HG02840 (cell line): ENCODE measurements at regions not wholly inside any gene's neighbourhood (a gene's known extent, or its start where the extent isn't known, plus 50 kb on each side); places are given as distances from the start of the nearest gene placed in this dataset.

ENCODE experiments used
- ATAC-seq: cut with Tn5 transposase; IDR thresholded peaks from one replicate; pipeline ENCODE4 v1.9.1; 2021; ENCODE audit warnings: mild to moderate bottlenecking, moderate library complexity, moderate number of reproducible peaks; ENCODE audit not compliant: unreplicated experiment, low FRiP score

DNA sequence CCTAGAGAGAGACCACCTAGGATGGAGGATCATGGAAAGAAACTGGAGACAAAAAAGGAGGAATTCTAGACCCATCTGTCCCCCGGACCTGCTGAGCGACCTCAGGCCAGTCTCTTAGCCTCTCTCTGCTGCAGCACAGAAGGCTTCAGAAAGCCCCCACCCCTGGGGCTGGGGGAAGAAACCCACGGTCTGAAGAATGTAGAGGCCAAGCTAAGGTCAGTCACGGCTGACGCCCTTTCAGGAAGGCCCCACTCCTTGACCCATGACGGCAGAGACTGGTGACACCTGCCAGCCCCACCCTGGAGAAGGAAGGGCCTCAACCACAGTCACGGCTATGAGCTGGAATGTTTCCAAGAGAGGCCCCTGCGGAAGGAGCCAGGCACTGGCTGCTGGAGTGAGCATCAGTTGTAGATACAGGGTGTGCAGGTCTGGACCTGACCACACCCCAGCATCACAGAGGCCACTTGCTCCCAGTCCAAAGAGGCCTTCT lies 120.5 kb upstream of the BOD1 start:
- peak; percentile 43 for ATAC-seq

DNA sequence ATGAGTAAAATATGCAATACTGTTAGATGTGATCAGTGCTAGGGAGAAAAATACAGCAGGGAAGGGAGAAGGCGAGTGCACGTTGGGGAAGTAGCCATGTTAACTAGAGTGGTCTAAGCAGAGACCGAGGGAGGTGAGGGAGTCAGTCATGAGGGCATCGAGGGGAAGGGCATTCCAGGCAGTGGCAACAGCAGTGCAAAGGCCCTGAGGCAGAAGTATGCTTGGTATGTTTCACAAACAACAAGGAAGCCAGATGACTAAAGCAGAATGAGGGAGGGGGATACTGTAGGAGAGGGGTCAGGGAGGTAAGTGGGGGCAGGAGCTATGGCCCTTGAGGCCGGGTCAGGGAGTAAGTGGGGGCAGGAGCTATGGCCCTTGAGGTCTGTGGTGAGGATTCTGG lies 123.3 kb upstream of the BOD1 start:
- no peak for ATAC-seq

DNA sequence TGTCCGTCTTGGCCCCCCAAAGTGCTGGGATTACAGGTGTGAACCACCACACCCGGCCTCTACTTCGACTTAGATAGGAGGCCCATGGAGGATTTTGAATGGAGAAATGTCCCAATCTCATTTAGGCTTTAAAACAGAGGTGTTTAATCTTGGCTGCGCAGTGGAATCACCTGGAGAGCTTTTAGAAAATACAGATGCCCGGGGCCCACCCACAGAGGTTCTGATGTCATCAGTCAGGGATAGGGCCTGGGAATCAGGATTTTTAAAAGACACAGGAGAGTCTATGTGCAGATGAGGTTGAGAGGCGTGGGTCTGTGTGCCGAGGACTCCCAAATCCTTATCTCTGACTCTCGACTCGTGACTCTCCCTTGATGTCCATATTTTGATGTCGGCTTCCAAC lies 124.0 kb upstream of the BOD1 start:
- no peak for ATAC-seq

DNA sequence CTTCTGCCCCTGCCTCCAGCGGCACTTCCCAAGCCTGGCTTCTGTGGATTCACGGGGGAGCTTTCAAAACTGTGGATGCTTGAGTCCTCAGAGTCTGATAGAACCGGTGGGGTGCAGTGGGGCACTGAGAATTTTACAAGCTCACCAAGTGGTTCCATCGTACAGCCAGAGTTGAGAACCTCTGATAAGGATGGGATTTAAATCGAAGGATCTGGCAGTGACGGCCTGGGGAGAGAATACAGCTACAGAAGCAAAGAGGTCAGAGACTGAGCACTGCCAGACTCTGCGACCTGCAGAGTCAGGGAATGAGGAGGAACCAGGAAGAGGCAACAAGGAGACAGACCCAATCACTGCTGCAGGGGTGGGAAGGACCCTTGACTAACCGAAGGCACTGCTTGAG lies 124.6 kb upstream of the BOD1 start:
- ATAC-seq = no peak

DNA sequence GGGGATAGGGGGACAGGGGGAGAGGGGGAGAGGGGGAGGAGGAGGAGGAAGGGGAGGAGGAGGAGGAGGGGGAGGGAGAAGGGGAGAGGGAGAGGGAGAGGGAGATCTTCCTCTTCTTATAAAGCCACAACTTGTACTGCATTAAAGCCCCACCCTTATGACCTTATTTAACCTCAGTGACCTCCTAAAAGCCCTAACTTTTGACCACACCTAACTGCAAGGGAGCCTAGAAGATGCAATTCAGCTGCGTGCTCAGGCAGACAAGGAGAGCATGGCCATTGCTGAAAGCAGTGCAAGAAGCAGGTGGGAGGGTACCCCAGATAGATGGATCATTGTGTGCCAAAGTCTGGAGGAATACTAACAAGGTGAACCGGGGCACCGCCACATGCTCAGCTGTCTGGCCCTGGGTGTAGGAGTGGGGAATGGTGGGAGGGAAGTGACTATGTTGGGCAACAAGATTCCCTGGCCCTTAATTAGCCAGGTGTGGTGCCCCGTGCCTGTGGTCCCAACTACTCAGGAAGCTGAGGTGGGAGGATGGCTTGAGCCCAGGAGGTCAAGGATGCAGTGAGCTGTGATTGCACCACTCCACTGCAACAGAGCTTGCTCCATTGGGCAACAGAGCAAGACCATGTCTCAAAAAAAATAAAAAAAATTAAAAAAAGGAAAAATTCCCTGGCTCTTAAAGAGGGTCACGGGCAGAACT lies 125.4 kb upstream of the BOD1 start:
- no peak for ATAC-seq

DNA sequence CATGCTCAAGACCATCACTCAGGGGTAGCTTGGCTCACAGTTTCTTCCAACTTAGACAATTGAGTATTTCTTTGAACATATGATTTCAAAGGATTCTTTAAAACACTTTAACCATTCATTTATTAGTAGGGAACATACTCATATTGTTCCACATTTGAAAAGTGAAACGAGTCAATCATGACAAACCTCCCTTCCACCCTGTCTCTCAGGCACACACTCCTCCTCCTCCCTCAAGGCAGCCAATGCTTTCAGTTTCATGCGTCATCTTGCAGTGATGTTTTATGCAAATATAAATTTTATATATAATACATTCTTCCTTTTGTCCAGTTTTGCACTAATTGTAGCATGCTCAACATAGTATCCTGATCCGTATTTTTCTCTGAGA lies 126.0 kb upstream of the BOD1 start:
- ATAC-seq = peak; percentile 63

DNA sequence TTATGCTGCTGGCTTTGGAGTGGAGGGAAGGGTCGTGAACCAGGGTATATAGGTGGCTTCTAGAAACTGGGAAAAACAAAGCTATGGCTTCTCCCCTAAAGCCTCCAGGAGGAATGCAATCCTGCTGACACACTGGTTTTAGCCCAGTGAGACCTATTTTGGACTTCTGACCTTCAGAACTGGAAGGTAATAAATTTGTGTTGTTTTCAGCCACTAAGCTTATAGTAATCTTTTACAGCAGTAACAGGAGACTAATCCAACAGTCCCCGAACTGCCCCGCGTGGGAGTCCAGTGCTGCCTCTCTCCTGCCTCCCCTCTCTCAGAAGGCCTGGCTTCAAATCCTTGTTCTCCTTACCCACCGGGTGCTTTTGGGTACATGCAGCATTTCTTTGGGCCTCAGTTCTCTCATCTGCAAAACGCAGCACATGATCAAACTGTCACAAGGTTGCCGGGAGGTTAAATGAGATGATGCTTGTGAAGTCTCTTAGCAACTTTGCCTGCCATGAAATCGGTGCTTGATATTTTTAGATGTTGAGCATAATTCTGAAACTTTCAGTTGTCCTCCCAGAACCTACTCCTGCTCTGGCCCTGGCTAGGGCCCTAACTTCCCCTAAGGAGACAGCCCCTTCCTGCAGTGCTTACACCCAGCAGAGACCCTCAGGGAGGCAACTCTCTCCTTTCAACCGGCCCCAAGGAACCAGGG lies 127.3 kb upstream of the BOD1 start:
- peak; percentile 46 for ATAC-seq

DNA sequence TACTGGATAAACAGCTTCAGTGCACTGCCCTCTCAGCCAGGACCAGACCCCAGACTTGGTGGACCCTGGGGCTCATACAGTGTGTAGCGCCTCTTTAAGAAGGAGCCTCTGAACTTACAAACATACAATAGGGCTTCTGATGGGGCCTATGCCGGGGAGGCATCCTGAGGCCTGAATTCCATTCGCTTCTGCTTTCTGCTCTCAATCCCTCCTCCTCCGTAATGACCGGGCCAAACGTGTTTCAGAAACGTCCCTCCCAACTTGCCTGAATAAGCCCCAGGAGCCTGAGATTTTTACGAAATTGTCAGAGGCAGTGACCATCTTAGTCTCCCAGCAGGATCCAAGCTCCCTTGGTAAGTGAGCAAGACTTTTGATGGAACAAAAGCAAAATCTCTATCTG lies 128.1 kb upstream of the BOD1 start:
- ATAC-seq = no peak

DNA sequence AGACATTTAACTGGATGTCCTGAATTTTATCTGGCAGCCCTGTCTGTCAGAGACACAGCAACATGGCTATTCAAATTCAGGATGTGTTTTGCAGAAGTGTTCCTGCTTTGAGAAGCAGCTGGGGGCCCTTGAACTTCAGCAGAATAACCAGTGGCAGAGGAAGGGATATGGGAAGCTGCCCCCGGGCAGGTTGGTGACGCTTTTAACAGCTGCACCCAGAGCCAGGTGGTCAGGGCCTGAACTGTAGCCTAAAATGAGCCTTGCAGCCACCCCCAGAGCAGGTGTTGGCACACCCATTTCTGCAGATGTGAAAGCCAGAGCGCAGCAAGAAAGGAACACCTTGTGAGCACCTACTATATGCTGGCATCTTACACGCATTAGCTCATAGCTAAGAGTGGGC lies 128.7 kb upstream of the BOD1 start:
- ATAC-seq = no peak

DNA sequence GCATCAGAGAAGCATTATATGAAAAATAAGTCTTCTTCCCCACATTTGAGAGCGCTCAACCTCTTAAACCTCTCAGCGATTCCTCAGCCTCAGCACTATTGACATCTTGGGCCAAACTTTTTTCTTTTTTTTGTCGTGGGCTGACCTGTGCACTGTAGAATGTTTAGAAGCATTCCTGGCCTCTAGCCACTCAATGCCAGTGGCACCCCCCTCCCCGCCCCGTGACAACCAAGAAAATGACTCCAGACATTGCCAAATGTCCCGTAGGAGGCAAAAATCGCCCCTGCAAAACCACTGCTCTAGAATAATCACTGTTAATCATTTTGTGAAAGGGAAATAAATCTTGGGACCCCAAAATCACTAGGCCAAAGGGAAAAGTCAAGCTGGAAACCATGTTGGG lies 129.1 kb upstream of the BOD1 start:
- no peak for ATAC-seq

DNA sequence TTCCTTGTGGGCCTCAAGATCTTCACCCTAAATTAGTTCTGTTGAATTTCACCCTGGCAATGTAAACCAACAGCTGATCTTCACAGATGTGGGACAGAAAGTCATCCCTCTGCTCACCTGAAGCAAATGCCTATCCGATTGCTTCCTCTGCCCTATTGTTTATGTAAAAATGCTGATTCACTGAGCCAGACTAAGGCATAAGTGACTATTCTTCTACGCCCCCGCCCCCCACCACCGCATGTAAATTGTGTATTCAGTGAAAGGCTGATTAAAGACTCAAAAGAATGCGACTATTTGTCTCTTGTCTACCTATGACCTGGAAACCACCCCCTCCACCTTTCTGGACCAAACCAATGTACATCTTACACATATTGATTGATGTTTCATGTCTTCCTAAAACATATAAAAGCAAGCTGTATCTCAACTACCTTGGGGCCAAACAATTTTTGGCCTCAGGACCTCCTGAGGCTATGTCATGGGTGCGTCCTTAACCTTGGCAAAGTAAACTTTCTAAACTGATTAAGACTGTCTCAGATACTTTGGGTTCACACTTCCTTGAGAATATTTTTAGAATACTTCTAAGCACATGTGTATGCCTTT lies 129.7 kb upstream of the BOD1 start:
- no peak for ATAC-seq

DNA sequence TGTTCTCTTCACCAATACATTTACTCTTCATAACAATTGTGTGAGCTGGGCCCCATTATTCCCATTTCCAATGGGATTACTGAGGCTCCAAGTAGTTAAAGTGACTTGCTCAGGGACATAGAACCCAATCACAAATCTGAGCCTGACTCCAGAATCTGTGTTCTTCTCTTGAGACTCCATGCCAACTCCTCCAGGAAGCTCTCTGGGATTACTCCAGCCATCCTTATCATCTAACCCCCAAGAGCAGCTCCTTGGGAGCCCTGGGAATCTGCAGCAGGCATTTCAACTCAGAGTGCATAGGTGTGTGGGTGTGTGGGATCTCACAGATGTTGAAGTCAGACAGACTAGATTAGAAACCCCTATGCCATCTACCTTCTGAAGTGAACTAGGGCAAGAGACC lies 131.4 kb upstream of the BOD1 start:
- no peak for ATAC-seq

DNA sequence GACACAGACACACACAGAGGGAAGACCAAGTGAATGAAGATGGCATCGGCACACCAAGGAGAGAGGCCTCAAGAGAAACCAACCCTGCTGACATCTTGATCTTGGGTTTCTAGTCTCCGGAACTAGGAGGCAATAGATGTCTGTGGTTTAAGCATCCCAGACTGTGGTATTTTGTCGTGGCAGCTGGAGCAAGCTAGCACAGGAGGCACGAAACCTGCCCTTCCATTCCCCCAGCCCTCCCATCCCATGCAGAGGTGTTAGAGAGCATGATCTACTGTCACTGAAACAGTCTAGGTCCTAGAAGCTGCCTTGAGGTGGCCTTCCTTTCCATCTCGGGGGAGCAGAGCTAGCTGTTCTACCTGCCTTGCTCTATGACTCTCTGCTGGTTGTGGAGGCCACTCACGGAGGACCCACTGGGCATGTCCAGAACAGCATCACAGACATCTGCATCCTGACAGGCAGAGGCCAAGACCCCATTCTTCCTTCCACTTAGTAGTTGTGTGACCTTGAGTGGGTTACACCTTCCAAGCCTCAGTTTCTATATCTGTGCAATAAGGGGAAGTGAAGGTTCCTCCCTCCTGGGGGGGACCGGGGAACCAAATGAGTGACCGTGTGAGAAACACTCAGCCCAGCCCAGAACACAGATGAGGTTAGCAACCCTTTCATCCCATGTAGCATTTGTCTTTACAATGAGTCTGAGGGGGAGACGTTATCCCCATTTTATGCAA lies 134.3 kb upstream of the BOD1 start:
- no peak for ATAC-seq

DNA sequence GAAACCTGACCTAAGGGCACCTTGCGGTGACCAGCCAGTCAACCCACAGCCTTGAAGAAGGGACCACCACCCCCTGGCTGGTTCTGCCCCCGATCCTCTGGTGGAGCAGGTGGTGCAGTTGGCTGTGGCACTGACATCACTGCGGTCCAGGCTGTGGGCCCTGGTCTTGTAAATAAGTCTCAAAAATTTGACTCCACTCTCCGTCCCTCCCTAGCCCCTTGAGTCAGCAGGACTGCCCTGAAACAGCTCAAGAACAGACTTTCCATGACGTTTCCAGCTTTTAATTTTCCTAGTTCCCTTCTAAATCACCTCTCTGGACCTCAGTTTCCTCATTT lies 134.8 kb upstream of the BOD1 start:
- ATAC-seq = no peak

DNA sequence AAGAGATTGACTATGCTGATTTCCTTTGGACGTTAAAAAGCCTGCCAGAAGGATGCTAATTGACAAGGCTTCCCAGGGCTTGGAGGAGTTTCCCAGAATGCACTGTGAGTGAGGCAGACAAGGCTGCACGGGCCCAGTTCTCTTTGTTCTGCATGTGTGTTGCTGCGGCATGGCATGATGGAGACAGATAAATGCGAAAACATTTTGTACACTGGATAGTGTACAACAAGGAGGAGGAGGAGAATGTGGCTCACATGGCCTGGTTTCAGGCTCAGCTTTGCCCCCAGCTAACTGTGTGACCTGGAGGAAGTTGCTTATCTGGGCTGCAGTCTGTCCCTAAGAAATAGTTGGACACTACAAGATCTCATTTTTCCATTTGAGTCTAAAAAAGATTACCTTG lies 135.5 kb upstream of the CPEB4 start:
- no peak for ATAC-seq

DNA sequence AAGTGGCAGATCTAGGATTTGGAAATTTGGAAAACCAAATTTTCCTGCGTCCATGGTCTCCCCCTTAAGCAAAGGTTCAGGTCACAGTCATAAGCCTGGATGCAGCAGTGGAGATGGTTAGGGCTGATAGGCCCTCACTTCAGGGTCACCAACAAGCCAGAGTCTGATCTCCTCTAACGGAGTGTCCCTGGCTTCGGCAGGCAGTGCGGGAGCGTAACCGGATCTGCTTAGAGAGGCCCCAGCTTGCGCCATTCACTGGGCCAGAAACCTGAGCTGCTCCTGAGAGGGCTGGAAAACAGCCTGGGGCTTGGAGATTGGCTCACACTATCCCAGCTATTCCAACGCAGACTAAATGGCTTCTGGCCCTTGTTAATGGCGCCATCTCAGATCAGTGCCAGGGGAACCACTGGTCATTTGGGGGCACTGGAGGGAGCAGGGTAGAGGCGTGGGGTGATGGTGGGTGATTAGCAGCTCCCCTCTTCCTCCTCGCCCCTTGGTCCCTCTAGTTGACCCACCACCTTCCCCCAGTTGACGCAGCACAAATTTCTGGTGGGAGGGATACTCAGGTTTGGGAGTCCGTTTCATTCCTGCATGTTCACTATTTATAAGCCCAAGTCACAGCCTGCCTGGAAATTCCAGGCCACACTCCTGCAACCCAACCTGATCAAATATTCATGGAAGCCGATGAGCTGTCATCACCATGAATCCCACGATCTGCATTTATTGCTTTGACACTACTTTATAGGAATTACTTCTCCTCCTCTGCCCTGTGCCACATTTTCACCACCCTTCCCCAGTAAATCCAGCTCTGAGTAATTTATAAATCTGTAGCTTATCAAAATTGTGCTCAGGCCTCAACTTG lies 134.6 kb upstream of the CPEB4 start:
- ATAC-seq = no peak

DNA sequence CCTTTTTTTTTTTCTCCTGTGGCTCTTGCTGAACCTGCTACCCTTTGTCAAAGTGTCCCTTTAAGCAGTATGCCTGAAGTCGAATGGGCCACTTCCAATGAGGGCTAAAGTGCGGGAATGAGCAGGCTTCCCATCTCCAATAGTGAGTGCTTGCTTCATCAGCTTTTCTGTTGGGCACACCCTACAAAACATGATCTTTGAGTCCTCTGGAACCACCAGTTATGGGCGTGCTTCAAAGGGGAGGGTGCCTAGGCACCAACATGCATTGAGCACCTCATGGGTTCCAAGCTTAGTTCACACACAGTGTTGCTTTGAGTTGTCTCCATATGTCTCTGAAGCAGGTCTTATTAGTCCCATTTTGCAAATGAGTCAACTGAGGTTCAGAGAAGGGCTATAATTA lies 132.8 kb upstream of the CPEB4 start:
- no peak for ATAC-seq

DNA sequence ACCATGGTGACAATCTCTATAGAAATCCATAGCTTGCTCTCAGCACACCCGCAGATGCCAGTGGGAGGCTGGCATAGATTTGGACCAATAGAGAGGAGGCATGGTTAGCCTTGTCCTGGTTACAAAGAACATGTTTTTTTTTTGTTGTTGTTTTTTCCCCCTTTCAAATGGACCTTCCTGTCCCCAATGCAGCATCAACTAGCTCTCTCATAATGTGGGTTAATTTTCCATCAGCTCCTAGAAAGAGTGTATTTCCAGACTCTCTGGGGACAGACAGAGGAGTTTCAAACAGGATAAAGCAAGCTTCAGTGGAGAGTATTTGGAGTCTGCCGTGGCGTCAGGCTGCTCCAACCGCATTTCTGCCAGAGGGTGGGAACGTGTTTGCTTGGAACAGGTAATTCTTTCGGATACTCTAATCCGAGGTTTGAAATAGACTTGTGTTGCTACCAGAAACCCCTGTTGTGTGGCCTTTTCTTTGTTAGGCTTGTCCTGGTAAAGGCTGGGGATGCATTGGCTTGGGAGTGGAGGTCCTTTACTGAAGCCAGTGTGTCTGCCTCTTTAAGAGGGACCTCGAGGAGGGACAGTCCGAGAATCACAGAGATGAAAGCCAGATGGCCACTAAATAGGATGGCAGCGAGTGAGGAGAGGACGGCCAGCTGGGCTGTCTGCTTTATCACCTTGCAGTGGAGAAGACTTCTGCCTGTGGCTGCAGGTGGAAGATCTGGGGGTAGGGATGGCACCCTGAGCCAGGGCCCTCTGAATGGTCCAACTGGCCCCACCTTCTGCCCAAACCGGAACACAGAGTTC lies 130.5 kb upstream of the CPEB4 start:
- no peak for ATAC-seq

DNA sequence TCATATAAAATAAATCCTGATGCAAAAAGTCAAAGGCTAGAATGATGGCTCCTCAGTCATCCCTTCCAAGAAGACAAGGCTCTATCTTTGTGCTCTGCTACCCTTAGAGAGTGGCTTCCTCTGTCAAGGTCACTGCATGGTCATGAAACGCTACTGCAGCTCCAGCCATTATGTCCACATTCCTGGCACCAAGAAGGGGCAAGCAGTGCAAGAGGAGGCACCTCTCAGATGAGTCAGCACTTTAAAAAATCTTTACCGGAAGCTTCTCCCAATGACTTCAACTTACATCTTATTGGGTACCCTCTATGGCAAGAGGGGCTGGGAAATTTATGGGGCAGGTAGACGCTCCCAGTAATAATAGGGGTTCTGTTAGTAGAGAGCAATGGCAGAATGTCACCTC lies 129.5 kb upstream of the CPEB4 start:
- ATAC-seq = no peak

DNA sequence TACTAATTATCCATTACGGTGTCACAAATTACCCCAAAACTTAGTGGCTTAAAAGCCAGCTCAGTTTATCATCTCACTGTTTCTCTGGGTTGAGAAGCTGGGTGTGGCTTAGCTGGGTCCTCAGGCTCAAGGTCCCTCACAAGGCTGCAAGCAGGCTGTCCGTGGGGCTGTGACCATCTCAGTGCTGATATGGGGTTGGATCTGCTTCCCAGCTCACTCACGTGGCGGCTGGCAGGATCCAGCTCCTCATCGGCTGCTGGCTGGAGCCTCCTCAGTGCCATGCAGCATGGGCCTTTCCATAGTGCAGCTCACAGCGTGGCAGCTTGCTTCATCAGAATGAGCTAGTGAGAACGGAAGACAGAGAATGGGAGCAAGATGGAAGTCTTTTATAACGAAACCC lies 128.5 kb upstream of the CPEB4 start:
- ATAC-seq = no peak
